Bronchial epithelial cell (primary cell): ENCODE measurements at regions not wholly inside any gene's neighbourhood (a gene's known extent, or its start where the extent isn't known, plus 50 kb on each side); places are given as distances from the start of the nearest gene placed in this dataset.

Source experiments
- DNase-seq: peaks from one replicate; pipeline ENCODE4 v3.0.0-alpha.2; 2010; ENCODE audit warnings: low read depth
- FAIRE-seq: peaks from 2 replicates; lab custom pipeline; 2011; peaks lifted over from hg19 to GRCh38; lab: Jason Lieb, UNC
- H3K27me3 ChIP-seq: 2 replicates; pipeline ENCODE4 v1.5.1; 2011; ENCODE audit warnings: low read length; ENCODE audit not compliant: control insufficient read depth, insufficient read depth
- H3K36me3 ChIP-seq: 2 replicates; pipeline ENCODE4 v1.5.1; 2011; ENCODE audit warnings: low read length; ENCODE audit not compliant: control insufficient read depth, insufficient read depth
- H3K4me3 ChIP-seq: 2 replicates; pipeline ENCODE4 v1.5.1; 2011; ENCODE audit warnings: mild to moderate bottlenecking, low read depth, low read length, control low read depth
- CTCF ChIP-seq: IDR thresholded peaks from 2 replicates; pipeline ENCODE4 v1.5.1; 2011; ENCODE audit warnings: mild to moderate bottlenecking, moderate library complexity, low read length, control low read depth, inconsistent platforms; ENCODE audit not compliant: insufficient read depth, severe bottlenecking

DNA sequence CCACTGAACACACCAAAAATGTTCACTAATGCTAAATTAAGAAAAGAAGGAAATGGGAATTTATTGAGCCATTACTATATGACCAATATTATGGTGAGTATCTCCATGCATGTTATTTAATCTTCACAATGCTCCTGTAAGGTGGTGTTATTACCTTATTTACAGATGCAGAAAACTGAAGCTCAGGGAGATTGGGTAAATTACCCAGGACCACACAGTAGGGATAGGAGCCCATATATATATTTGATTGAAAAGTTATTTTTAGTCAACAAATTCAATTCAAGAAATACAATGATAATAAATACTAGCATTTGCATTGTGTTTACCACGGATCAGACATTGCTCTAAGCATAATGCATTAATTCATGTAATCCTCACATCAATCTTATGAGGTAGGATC is 202.2 kb upstream of the FBXO11 start:
- FAIRE-seq = no peak
- DNase-seq = no peak
- Histone ChIP-seq H3K27me3 (no peaks in the 10 kb centered on the region), H3K36me3 (no peaks in the 10 kb centered on the region), H3K4me3 (no peak overlapping the region)
- TF ChIP-seq CTCF = no peak

- FAIRE-seq (no peak), DNase-seq (no peak)
- no peak for TF ChIP-seq CTCF
- H3K27me3 ChIP-seq = no peaks in the 10 kb centered on the region
- H3K36me3 ChIP-seq = no peaks in the 10 kb centered on the region
- no peak overlapping the region for H3K4me3 ChIP-seq
Observed at GRCh38 chr2:48109491-48110204, 203.3 kb upstream of the FBXO11 start.

DNA sequence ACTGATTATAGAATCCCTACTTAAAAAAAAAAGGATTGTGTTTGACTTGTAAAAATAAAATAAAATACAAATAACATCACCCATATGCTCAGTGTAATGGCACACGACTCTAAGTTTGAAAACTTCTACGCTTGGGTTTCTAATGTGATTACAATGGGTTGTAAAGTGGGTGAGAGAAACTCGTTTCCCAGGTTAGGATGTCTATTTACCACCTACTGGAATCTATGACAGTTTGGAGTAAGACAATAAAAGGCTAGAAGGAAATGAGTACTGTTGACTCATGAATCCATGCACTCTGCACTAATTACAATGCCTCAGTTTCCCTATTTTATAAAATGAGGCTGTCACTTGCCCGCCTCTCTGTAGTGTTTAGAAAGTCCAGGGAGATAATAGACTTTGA is 204.0 kb upstream of the FOXN2 start:
- no peak for TF ChIP-seq CTCF
- FAIRE-seq (no peak), DNase-seq (peak; percentile 56)
- H3K36me3 ChIP-seq = no peaks in the 10 kb centered on the region
- no peak overlapping the region for H3K4me3 ChIP-seq
- H3K27me3 ChIP-seq = no peaks in the 10 kb centered on the region

DNA sequence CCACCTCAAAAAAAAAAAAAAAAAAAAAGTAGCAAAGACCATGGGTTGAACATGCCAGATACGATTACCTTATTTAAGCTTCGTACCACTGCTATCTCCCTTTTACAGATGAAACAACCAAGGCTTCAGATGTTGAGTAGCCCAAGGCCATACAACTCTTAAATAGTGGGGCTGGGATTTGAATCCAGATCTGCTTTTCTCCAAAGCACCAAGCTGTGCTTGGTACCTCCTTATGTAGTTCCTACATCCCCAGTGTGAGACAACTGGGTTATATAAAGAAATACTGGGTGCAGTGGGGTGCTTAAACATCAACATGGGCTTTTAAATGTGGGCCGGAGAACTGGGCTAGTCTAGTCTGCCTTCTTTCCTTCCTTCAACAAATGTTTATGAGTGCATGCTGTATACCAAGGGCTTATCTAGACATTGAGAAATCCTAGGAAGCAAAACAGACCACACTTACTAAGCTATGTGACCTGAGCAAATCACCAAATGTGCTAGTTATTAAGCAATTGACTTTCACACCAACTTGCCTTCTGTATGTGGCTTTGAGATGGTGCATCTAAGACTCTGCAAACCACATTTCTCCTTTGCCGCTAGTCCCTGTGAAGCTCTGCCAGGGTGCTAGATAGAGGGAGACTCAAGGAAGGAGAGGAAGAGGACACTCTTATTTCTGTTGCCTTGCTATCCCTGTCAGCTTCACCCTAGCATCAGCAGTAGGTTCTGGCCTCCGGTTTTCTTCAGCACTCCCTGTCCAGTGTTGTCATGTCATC is 201.4 kb upstream of the FOXN2 start:
- peak; percentile 56 for DNase-seq
- no peak for FAIRE-seq
- no peak for TF ChIP-seq CTCF

GRCh38 chr2:48113767-48114166 is 200.7 kb upstream of the FOXN2 start:
- no peak for TF ChIP-seq CTCF
- Histone ChIP-seq H3K36me3 (no peaks in the 10 kb centered on the region), H3K27me3 (no peaks in the 10 kb centered on the region), H3K4me3 (no peak overlapping the region)
- DNase-seq = no peak
- FAIRE-seq = no peak

More for the DNA sequence above, 201.4 kb upstream of the FOXN2 start:
- Histone ChIP-seq H3K27me3 (no peaks in the 10 kb centered on the region), H3K36me3 (no peaks in the 10 kb centered on the region), H3K4me3 (no peak overlapping the region)
